A673 (cell line): ENCODE measurements at regions not wholly inside any gene's neighbourhood (a gene's known extent, or its start where the extent isn't known, plus 50 kb on each side); places are given as distances from the start of the nearest gene placed in this dataset.

Experiments
- BruUV-seq: library from RNA; stranded (reverse); fragments of 400-500 nt; replicated peaks from 2 replicates; lab custom pipeline; 2021; lab: Mats Ljungman, UMichigan
- CTCF ChIA-PET: fragments of 300-600 bp; sonication (Branson Sonifier 250); formaldehyde crosslinking; loops from one replicate; lab custom pipeline; 2022; ENCODE audit warnings: antibody characterized with exemption; lab: Charles Lee
- POLR2A ChIA-PET: fragments of 300-600 bp; sonication (Branson Sonifier 250); formaldehyde crosslinking; loops from one replicate; lab custom pipeline; 2022; ENCODE audit warnings: antibody characterized with exemption; ENCODE audit not compliant: low non-redundant PET; lab: Charles Lee
- DNase-seq: peaks from one replicate; pipeline ENCODE4 v3.0.0-alpha.2; 2015; ENCODE audit warnings: low spot score
- H3K27ac ChIP-seq: fragments of 200-600 bp; sonication (generic); 2 replicates; pipeline ENCODE4 v1.5.1; 2016; ENCODE audit warnings: mixed run types, low read depth, mild to moderate bottlenecking, mixed read lengths, antibody characterized with exemption, low read length; ENCODE audit not compliant: poor library complexity, severe bottlenecking
- H3K27me3 ChIP-seq: fragments of 200-600 bp; sonication (generic); replicated peaks from 2 replicates; pipeline ENCODE4 v1.6.1; 2017; ENCODE audit warnings: mixed run types, low read depth, mild to moderate bottlenecking, mixed read lengths, antibody characterized with exemption, low read length; ENCODE audit not compliant: insufficient read depth, poor library complexity
- H3K36me3 ChIP-seq: fragments of 200-600 bp; sonication (generic); 2 replicates; pipeline ENCODE4 v1.6.1; 2016; ENCODE audit warnings: mixed run types, mild to moderate bottlenecking, mixed read lengths, antibody characterized with exemption, low read length; ENCODE audit not compliant: insufficient read depth, poor library complexity, severe bottlenecking
- H3K4me1 ChIP-seq: fragments of 200-600 bp; sonication (generic); 2 replicates; pipeline ENCODE4 v1.6.1; 2017; ENCODE audit warnings: mixed run types, mild to moderate bottlenecking, mixed read lengths, antibody characterized with exemption, low read length; ENCODE audit not compliant: insufficient read depth, poor library complexity, severe bottlenecking
- H3K4me3 ChIP-seq: fragments of 200-600 bp; sonication (generic); 2 replicates; pipeline ENCODE4 v1.5.1; 2016; ENCODE audit warnings: low read depth, mixed run types, mild to moderate bottlenecking, mixed read lengths, low read length; ENCODE audit not compliant: poor library complexity, severe bottlenecking
- H3K9me3 ChIP-seq: fragments of 200-600 bp; sonication (generic); 2 replicates; pipeline ENCODE4 v1.6.1; 2016; ENCODE audit warnings: mixed run types, low read depth, mild to moderate bottlenecking, mixed read lengths, antibody characterized with exemption, low read length; ENCODE audit not compliant: poor library complexity, severe bottlenecking
- EZH2 ChIP-seq: fragments of 200-600 bp; sonication (generic); IDR thresholded peaks from 2 replicates; pipeline ENCODE4 v1.6.1; 2017; ENCODE audit warnings: borderline replicate concordance, low read depth, mild to moderate bottlenecking, mixed read lengths, antibody characterized with exemption, low read length; ENCODE audit not compliant: poor library complexity, severe bottlenecking
- intact Hi-C: fragments of 100-400 bp; cut with micrococcal nuclease; formaldehyde crosslinking; loops from one replicate; pipeline ENCODE4 v1.10.0; 2022; ENCODE audit not compliant: unreplicated experiment
- TF ChIP-seq, protein P1 (sequence below): fragments of 300-800, 200-600 bp; sonication (generic); conservative IDR thresholded peaks from 2 replicates; pipeline ENCODE4 v1.5.1; 2017; ENCODE audit warnings: low read depth, mild to moderate bottlenecking, antibody characterized with exemption, low read length, moderate library complexity, mixed read lengths

DNA sequence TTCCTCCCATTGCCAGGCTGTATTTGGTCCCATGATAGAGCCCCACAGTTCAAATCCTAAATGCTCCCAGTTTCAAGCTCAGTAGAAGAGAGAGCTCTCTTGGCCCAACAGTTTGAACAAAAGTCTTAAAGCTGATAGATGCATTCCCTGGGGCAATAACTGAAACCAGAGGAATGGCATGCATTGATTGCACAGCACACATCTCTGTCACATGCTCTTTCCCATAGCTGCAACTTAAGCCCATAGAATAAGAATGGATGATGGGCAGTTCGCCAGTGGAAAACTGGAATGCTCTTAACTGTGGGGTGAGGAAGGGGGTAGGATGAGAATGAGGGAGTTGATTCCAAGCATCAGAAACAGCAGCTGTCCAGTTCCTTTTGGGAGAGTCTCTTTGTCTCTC, 1942.4 kb upstream of the WWC1 start:
- Histone ChIP-seq H3K27me3 (no peaks in the 10 kb centered on the region), H3K36me3 (no peaks in the 10 kb centered on the region), H3K9me3 (no peaks in the 10 kb centered on the region), H3K27ac (no peak overlapping the region), H3K4me3 (no peak overlapping the region), H3K4me1 (no peaks in the 10 kb centered on the region)
- TF ChIP-seq, protein P1, sequence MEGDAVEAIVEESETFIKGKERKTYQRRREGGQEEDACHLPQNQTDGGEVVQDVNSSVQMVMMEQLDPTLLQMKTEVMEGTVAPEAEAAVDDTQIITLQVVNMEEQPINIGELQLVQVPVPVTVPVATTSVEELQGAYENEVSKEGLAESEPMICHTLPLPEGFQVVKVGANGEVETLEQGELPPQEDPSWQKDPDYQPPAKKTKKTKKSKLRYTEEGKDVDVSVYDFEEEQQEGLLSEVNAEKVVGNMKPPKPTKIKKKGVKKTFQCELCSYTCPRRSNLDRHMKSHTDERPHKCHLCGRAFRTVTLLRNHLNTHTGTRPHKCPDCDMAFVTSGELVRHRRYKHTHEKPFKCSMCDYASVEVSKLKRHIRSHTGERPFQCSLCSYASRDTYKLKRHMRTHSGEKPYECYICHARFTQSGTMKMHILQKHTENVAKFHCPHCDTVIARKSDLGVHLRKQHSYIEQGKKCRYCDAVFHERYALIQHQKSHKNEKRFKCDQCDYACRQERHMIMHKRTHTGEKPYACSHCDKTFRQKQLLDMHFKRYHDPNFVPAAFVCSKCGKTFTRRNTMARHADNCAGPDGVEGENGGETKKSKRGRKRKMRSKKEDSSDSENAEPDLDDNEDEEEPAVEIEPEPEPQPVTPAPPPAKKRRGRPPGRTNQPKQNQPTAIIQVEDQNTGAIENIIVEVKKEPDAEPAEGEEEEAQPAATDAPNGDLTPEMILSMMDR = no peak
- no peak for TF ChIP-seq EZH2
- no TSS peak for BruUV-seq
- CTCF ChIA-PET = no interaction called here
- intact Hi-C loops = no loop called here
- POLR2A ChIA-PET = no interaction called here
- DNase-seq = no peak

DNA sequence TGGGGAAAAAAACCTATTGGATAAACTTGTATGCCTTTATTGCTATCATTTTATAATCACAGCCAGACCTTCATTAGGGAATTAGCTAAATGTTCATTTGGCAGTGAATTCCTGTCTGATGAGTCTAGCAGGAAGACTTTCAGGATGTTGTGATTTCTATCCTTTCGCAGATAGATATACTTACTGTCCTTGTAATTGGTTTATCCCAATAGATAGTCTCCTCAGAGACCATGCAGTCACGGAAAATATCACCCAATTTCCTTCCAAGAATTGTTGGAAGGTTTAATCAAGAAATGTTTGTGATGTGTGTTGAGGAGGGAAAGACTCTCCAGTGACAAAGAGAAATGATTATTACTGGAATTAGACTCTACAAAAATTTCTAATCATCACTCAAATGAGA, 1937.9 kb upstream of the WWC1 start:
- intact Hi-C loops = no loop called here
- CTCF ChIA-PET = no interaction called here
- no peaks in the 10 kb centered on the region for H3K4me1 ChIP-seq
- TF ChIP-seq, protein P1 = no peak
- TF ChIP-seq EZH2 = no peak
- H3K9me3 ChIP-seq = no peaks in the 10 kb centered on the region
- H3K27ac ChIP-seq = no peak overlapping the region
- no peak for DNase-seq
- no peaks in the 10 kb centered on the region for H3K36me3 ChIP-seq
- H3K4me3 ChIP-seq = no peak overlapping the region
- POLR2A ChIA-PET = no interaction called here
- no TSS peak for BruUV-seq
- H3K27me3 ChIP-seq = no peaks in the 10 kb centered on the region

DNA sequence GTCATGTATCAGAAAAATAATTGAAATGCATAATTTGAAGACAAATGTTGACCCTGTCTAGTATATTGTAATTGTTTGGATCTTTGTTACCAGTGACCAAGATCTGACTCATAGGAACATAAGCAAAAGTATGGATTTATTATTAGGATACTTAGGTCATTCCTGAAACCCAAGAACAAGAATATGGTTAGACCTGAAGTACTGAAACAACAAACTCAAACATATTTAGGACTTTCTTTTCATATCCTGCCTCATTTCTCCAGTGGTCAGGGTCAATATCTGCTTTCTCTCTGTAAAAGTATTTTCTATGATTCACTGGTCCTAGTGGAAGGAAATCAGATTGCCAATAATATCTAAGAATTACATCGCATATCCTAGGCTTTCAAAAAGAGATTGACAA, 1937.1 kb upstream of the WWC1 start:
- TF ChIP-seq EZH2 = no peak
- TF ChIP-seq, protein P1 = no peak
- intact Hi-C loops = no loop called here
- POLR2A ChIA-PET = no interaction called here
- CTCF ChIA-PET = no interaction called here
- no peaks in the 10 kb centered on the region for H3K9me3 ChIP-seq
- H3K4me3 ChIP-seq = no peak overlapping the region
- H3K36me3 ChIP-seq = no peaks in the 10 kb centered on the region
- H3K4me1 ChIP-seq = no peaks in the 10 kb centered on the region
- no peak overlapping the region for H3K27ac ChIP-seq
- no peaks in the 10 kb centered on the region for H3K27me3 ChIP-seq
- BruUV-seq = no TSS peak
- no peak for DNase-seq
